ENCODE measurements at regions not wholly inside any gene's neighbourhood (a gene's known extent, or its start where the extent isn't known, plus 50 kb on each side); places are given as distances from the start of the nearest gene placed in this dataset.

DNA sequence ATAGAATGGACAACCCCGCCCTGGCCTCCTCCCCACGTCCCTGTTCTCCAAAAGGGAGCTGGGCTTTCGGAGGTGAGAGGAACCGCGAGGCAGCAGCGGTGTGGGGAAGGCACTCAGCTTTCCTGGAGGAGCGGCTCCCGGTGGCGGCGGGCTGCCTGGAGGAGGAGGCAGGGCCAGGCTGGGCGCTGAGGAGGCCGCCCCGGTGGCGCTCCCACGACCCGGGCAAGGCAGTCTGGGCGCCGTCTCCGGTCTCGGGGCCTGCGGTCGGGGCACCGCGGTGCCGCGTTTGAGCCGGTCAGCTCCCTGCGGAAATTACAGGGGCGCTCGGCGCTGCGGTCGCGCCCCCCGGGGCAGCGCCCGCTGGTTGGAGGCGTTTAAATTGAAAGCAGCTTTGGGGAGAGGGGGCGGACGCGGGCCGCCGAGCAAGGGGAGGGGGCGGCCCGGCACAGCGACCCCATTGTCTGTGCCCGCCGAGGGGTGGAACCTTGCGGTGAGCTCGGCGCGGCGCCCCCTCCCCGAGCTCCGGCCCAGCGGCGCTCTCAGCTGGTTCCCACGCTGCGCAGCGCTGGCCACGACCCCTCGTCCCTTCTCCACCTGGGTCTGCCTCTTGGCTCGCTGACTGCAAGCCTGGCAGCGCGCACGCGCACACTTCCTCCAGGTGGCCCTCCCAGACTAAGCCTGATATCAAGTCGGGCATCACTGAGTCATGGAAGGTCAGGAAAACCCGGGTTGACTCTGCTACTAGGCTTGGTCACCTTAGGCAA is 58.7 kb upstream of the DLX4 start:
- no peak overlapping the region for H3K27ac ChIP-seq (ENCODE audit: low read depth, low read length)
- H3K4me2 ChIP-seq (ENCODE audit: low read length) = peak overlapping the region; percentile 55
- H3K18ac ChIP-seq (ENCODE audit: low read length) = peak overlapping the region; percentile 6
- no peak overlapping the region for H2BK120ac ChIP-seq (ENCODE audit: low read depth, low read length)
- peak overlapping the region; percentile 65 for H3K56ac ChIP-seq (ENCODE audit: low read length)
- no CpG with 5 or more reads among the region's 69 CpGs for WGBS (ENCODE audit: extremely low coverage, insufficient coverage, low lambda C conversion rate)
- H3K36me3 ChIP-seq (ENCODE audit: control insufficient read depth, insufficient read depth, low read length) = no peaks in the 10 kb centered on the region
- H3K9ac ChIP-seq (ENCODE audit: low read length) = peak overlapping the region; percentile 7
- H2BK5ac ChIP-seq (ENCODE audit: low read length) = no peak overlapping the region
- peak overlapping the region; percentile 18 for H3K4me3 ChIP-seq (ENCODE audit: low read length)
- H2BK15ac ChIP-seq (replicated peaks; ENCODE audit: low read depth) = no peak overlapping the region
- no peaks in the 10 kb centered on the region for H3K79me2 ChIP-seq (ENCODE audit: control insufficient read depth, insufficient read depth, low read length)
- H4K8ac ChIP-seq (ENCODE audit: low read depth, low read length) = no peak overlapping the region
- no peak overlapping the region for H3K4ac ChIP-seq (ENCODE audit: low read depth, low read length)
- H3K23ac ChIP-seq (ENCODE audit: low read length) = peak overlapping the region; percentile 32
- no peaks in the 10 kb centered on the region for H3K4me1 ChIP-seq (ENCODE audit: control insufficient read depth, low read depth, low read length)
- H2AK5ac ChIP-seq (ENCODE audit: low read length) = no peak overlapping the region
- H4K5ac ChIP-seq (ENCODE audit: low read length) = no peak overlapping the region
- DNase-seq = peak; percentile 78
- peaks cover 28% of the 10 kb centered on the region for H3K27me3 ChIP-seq (ENCODE audit: insufficient read depth, low read length, poor library complexity)
- no peaks in the 10 kb centered on the region for H3K79me1 ChIP-seq (ENCODE audit: low read length)

DNA sequence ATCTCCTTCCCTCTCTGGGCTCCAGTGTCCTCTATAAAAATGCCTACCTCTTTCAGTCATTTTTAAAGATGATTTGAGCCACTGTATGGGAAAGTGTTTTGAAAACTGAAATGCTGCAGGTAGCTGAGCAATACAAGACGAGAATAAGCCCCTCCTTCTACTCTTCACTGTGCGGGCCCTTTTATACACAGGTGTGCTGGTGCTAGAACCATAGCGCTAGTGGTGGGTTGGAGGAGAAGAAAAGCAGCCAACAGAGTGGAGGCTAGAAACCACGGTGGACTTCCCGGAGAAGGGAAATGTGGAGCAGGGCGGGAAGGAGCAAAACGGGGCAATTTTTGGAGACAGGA is 58.2 kb upstream of the DLX4 start:
- Histone ChIP-seq H3K4ac (ENCODE audit: low read depth, low read length) (no peak overlapping the region), H3K79me2 (ENCODE audit: control insufficient read depth, insufficient read depth, low read length) (no peaks in the 10 kb centered on the region), H3K9ac (ENCODE audit: low read length) (no peak overlapping the region), H3K27me3 (ENCODE audit: insufficient read depth, low read length, poor library complexity) (peaks cover 28% of the 10 kb centered on the region), H4K8ac (ENCODE audit: low read depth, low read length) (no peak overlapping the region), H3K4me3 (ENCODE audit: low read length) (no peak overlapping the region), H2BK15ac (replicated peaks; ENCODE audit: low read depth) (no peak overlapping the region), H3K79me1 (ENCODE audit: low read length) (no peaks in the 10 kb centered on the region), H4K5ac (ENCODE audit: low read length) (no peak overlapping the region), H3K56ac (ENCODE audit: low read length) (no peak overlapping the region), H3K27ac (ENCODE audit: low read depth, low read length) (no peak overlapping the region), H2BK120ac (ENCODE audit: low read depth, low read length) (no peak overlapping the region), H3K23ac (ENCODE audit: low read length) (no peak overlapping the region), H3K4me2 (ENCODE audit: low read length) (no peak overlapping the region), H2BK5ac (ENCODE audit: low read length) (no peak overlapping the region), H2AK5ac (ENCODE audit: low read length) (no peak overlapping the region), H3K18ac (ENCODE audit: low read length) (no peak overlapping the region), H3K4me1 (ENCODE audit: control insufficient read depth, low read depth, low read length) (no peaks in the 10 kb centered on the region), H3K36me3 (ENCODE audit: control insufficient read depth, insufficient read depth, low read length) (no peaks in the 10 kb centered on the region)
- no peak for DNase-seq
- WGBS (ENCODE audit: extremely low coverage, insufficient coverage, low lambda C conversion rate) = no CpG with 5 or more reads among the region's 7 CpGs

DNA sequence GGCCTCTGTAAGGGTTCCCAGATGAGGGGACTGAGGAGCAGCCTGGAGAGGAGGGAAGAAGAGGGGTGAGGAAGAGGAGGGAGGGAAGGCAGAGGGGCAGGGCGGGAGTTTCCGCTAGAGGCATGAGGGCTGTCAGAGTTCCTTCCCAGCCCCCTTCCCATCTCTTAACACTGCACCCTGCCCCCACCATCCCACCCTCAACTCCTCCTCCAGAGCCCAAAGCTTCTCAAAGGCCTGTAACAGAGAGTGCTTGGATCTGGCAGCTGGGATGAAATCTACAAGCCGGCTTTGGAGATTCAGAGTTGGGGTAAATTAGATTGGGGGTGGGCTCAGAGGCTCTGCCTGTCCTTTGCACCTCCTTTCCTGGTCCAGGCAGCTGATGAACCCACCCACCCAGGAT is 57.3 kb upstream of the DLX4 start:
- no peaks in the 10 kb centered on the region for H3K79me2 ChIP-seq (ENCODE audit: control insufficient read depth, insufficient read depth, low read length)
- no peak overlapping the region for H4K5ac ChIP-seq (ENCODE audit: low read length)
- DNase-seq = no peak
- no peaks in the 10 kb centered on the region for H3K79me1 ChIP-seq (ENCODE audit: low read length)
- no peak overlapping the region for H2BK5ac ChIP-seq (ENCODE audit: low read length)
- no peak overlapping the region for H2BK120ac ChIP-seq (ENCODE audit: low read depth, low read length)
- H2BK15ac ChIP-seq (replicated peaks; ENCODE audit: low read depth) = no peak overlapping the region
- no peak overlapping the region for H4K8ac ChIP-seq (ENCODE audit: low read depth, low read length)
- H3K36me3 ChIP-seq (ENCODE audit: control insufficient read depth, insufficient read depth, low read length) = no peaks in the 10 kb centered on the region
- no peak overlapping the region for H3K23ac ChIP-seq (ENCODE audit: low read length)
- H3K4me3 ChIP-seq (ENCODE audit: low read length) = no peak overlapping the region
- H3K27ac ChIP-seq (ENCODE audit: low read depth, low read length) = no peak overlapping the region
- H3K18ac ChIP-seq (ENCODE audit: low read length) = no peak overlapping the region
- no peak overlapping the region for H2AK5ac ChIP-seq (ENCODE audit: low read length)
- peaks cover 26% of the 10 kb centered on the region for H3K27me3 ChIP-seq (ENCODE audit: insufficient read depth, low read length, poor library complexity)
- no peak overlapping the region for H3K56ac ChIP-seq (ENCODE audit: low read length)
- no peak overlapping the region for H3K4ac ChIP-seq (ENCODE audit: low read depth, low read length)
- WGBS (ENCODE audit: extremely low coverage, insufficient coverage, low lambda C conversion rate) = no CpG with 5 or more reads among the region's 3 CpGs
- H3K4me1 ChIP-seq (ENCODE audit: control insufficient read depth, low read depth, low read length) = no peaks in the 10 kb centered on the region
- no peak overlapping the region for H3K9ac ChIP-seq (ENCODE audit: low read length)
- H3K4me2 ChIP-seq (ENCODE audit: low read length) = no peak overlapping the region

DNA sequence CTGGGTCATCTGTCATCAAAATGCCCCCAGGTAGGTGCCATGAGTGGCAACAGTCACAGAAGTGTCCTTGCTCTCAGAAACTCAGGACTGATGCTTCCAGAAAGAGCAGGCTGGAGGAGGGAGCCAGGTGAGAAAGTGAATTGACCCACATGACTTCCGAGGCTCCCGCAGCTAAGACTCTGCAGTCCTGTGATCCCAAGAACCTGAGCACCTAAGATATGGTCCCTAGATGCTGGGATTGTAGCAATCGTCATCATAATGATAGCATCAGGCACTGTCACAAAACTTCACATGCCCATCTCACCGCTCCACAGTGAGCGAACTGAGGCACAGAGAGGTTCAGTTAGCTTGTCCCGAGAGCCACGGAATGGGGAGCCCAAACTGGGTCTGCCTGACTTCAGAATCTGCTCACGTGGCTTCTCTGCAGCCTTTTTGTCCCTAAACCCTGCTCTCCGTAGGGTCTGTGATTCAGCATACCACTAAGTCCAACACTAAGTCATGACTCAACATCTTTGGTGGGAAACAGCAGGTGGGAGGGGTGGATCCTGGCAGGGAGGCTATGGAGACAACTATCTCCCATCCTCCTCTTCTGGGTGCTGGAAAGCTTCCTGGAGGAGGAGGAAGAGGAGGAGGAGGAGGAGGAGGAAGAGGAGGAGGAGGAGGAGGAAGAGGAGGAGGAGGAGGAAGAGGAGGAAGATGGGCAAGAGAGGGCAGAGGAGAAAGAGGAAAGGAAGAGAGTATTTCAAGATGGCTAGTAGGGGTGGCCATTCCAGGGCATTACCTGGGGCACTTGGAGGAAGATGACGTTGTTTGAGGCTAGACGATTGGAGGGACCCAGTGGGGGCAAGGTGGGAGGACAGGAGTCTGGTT is 55.5 kb upstream of the DLX4 start:
- H3K27ac ChIP-seq (ENCODE audit: low read depth, low read length) = no peak overlapping the region
- peaks cover 14% of the 10 kb centered on the region for H3K27me3 ChIP-seq (ENCODE audit: insufficient read depth, low read length, poor library complexity)
- no peak overlapping the region for H3K4me2 ChIP-seq (ENCODE audit: low read length)
- no peaks in the 10 kb centered on the region for H3K79me1 ChIP-seq (ENCODE audit: low read length)
- H3K56ac ChIP-seq (ENCODE audit: low read length) = no peak overlapping the region
- no peaks in the 10 kb centered on the region for H3K36me3 ChIP-seq (ENCODE audit: control insufficient read depth, insufficient read depth, low read length)
- no peak overlapping the region for H2BK15ac ChIP-seq (replicated peaks; ENCODE audit: low read depth)
- no peak overlapping the region for H2AK5ac ChIP-seq (ENCODE audit: low read length)
- H3K4me1 ChIP-seq (ENCODE audit: control insufficient read depth, low read depth, low read length) = no peaks in the 10 kb centered on the region
- H2BK120ac ChIP-seq (ENCODE audit: low read depth, low read length) = no peak overlapping the region
- H3K18ac ChIP-seq (ENCODE audit: low read length) = no peak overlapping the region
- no peaks in the 10 kb centered on the region for H3K79me2 ChIP-seq (ENCODE audit: control insufficient read depth, insufficient read depth, low read length)
- H4K5ac ChIP-seq (ENCODE audit: low read length) = no peak overlapping the region
- H3K4me3 ChIP-seq (ENCODE audit: low read length) = no peak overlapping the region
- no peak for DNase-seq
- H3K9ac ChIP-seq (ENCODE audit: low read length) = no peak overlapping the region
- H3K4ac ChIP-seq (ENCODE audit: low read depth, low read length) = no peak overlapping the region
- no peak overlapping the region for H3K23ac ChIP-seq (ENCODE audit: low read length)
- H2BK5ac ChIP-seq (ENCODE audit: low read length) = no peak overlapping the region
- H4K8ac ChIP-seq (ENCODE audit: low read depth, low read length) = no peak overlapping the region
- WGBS (ENCODE audit: extremely low coverage, insufficient coverage, low lambda C conversion rate) = no CpG with 5 or more reads among the region's 11 CpGs

DNA sequence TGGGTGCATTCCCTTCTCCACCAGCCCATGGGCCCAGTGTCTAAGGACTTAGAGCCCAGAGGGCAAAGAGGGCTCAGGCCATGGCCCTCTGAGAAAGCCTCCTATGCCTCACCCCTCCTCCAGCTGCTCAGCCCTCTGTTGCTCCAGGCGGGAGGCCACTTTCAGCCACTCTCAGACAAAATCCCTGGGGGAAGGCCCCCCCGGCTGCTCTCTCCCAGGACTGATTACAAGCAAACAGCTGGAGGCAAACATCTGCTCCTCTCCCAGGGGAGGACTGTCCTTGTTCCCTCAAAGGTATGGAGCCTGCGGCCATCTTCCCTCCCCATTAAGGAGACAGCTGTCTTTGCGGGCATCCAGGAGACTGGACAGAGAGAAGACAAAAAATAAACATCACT is 54.9 kb upstream of the DLX4 start:
- Histone ChIP-seq H3K18ac (ENCODE audit: low read length) (no peak overlapping the region), H3K4me1 (ENCODE audit: control insufficient read depth, low read depth, low read length) (no peaks in the 10 kb centered on the region), H3K9ac (ENCODE audit: low read length) (no peak overlapping the region), H3K4ac (ENCODE audit: low read depth, low read length) (no peak overlapping the region), H3K4me3 (ENCODE audit: low read length) (no peak overlapping the region), H3K56ac (ENCODE audit: low read length) (no peak overlapping the region), H4K8ac (ENCODE audit: low read depth, low read length) (no peak overlapping the region), H3K79me1 (ENCODE audit: low read length) (no peaks in the 10 kb centered on the region), H3K23ac (ENCODE audit: low read length) (no peak overlapping the region), H2BK15ac (replicated peaks; ENCODE audit: low read depth) (no peak overlapping the region), H2BK5ac (ENCODE audit: low read length) (no peak overlapping the region), H2AK5ac (ENCODE audit: low read length) (no peak overlapping the region), H3K79me2 (ENCODE audit: control insufficient read depth, insufficient read depth, low read length) (no peaks in the 10 kb centered on the region), H3K27ac (ENCODE audit: low read depth, low read length) (no peak overlapping the region), H3K27me3 (ENCODE audit: insufficient read depth, low read length, poor library complexity) (peaks cover 12% of the 10 kb centered on the region), H3K36me3 (ENCODE audit: control insufficient read depth, insufficient read depth, low read length) (no peaks in the 10 kb centered on the region), H3K4me2 (ENCODE audit: low read length) (no peak overlapping the region), H2BK120ac (ENCODE audit: low read depth, low read length) (no peak overlapping the region), H4K5ac (ENCODE audit: low read length) (no peak overlapping the region)
- no CpG with 5 or more reads among the region's 4 CpGs for WGBS (ENCODE audit: extremely low coverage, insufficient coverage, low lambda C conversion rate)
- no peak for DNase-seq

All from mesendoderm (in vitro differentiated cells).